Endothelial cell of umbilical vein (primary cell): ENCODE measurements at regions not wholly inside any gene's neighbourhood (a gene's known extent, or its start where the extent isn't known, plus 50 kb on each side); places are given as distances from the start of the nearest gene placed in this dataset.

Experiments
- BruUV-seq: library from RNA; stranded (reverse); fragments of 400-500 nt; replicated peaks from 2 replicates; lab custom pipeline; 2021; lab: Mats Ljungman, UMichigan
- CTCF ChIA-PET: fragments of 300-600, 350-600 bp; sonication (Branson Sonifier 250); formaldehyde crosslinking; loops from one replicate; lab custom pipeline; 2021; ENCODE audit warnings: antibody characterized with exemption, inconsistent platforms; lab: Charles Lee
- POLR2A ChIA-PET: fragments of 300-600, 350-600 bp; sonication (Branson Sonifier 250); formaldehyde crosslinking; loops from one replicate; lab custom pipeline; 2021; ENCODE audit warnings: antibody characterized with exemption, inconsistent platforms; lab: Charles Lee
- DNase-seq: peaks from one replicate; pipeline ENCODE4 v3.0.0-alpha.2; 2011; ENCODE audit warnings: low read depth, low spot score
- FAIRE-seq: peaks from 2 replicates; lab custom pipeline; 2011; peaks lifted over from hg19 to GRCh38; lab: Jason Lieb, UNC
- H2AFZ ChIP-seq: 2 replicates; pipeline ENCODE4 v1.6.0; 2012; ENCODE audit warnings: low read depth, low read length, control low read depth, inconsistent platforms
- H3K27ac ChIP-seq: 2 replicates; pipeline ENCODE4 v1.5.1; 2011; ENCODE audit warnings: low read depth, mild to moderate bottlenecking, control low read depth, low read length, moderate library complexity; ENCODE audit not compliant: insufficient read depth
- H3K27me3 ChIP-seq, 2 experiments: 2 replicates each; pipeline versions ENCODE4 v1.6.0 to v1.6.1; 2011; ENCODE audit warnings: low read length in 2 of 2, mixed read lengths in 1 of 2; ENCODE audit not compliant: control insufficient read depth in 2 of 2, insufficient read depth in 2 of 2
- H3K36me3 ChIP-seq, 2 experiments: 2 replicates in 1 of 2; 3 replicates in 1 of 2; pipeline ENCODE4 v1.5.1; 2011; ENCODE audit warnings: low read length in 2 of 2, mild to moderate bottlenecking in 1 of 2, moderate library complexity in 1 of 2; ENCODE audit not compliant: control insufficient read depth in 2 of 2, insufficient read depth in 2 of 2; ENCODE audit errors: extremely low read depth in 1 of 2
- H3K4me1 ChIP-seq: 3 replicates; pipeline ENCODE4 v1.5.1; 2011; ENCODE audit warnings: mild to moderate bottlenecking, low read length; ENCODE audit not compliant: control insufficient read depth, insufficient read depth; ENCODE audit errors: extremely low read depth
- H3K4me2 ChIP-seq: 2 replicates; pipeline ENCODE4 v1.6.1; 2011; ENCODE audit warnings: low read length, control low read depth, mixed read lengths; ENCODE audit not compliant: insufficient read depth
- H3K4me3 ChIP-seq, 3 experiments: fragments of 200-600 bp in 1 of 3; sonication (generic), shearing (Covaris generic) in 1 of 3; replicated peaks in 1 of 3; 2 replicates each; pipeline ENCODE4 v1.5.1; 2011 to 2016; ENCODE audit warnings: control low read depth in 3 of 3, low read length in 3 of 3, mild to moderate bottlenecking in 2 of 3, inconsistent platforms in 1 of 3, low read depth in 1 of 3, moderate library complexity in 1 of 3; ENCODE audit not compliant: insufficient read depth in 1 of 3
- H3K79me2 ChIP-seq: 2 replicates; pipeline ENCODE4 v1.6.0; 2012; ENCODE audit warnings: low read length, inconsistent platforms; ENCODE audit not compliant: control insufficient read depth, insufficient read depth
- H3K9ac ChIP-seq: replicated peaks from 2 replicates; pipeline ENCODE3; 2011; ENCODE audit warnings: low read length, control low read depth; ENCODE audit not compliant: insufficient read depth; ENCODE audit errors: extremely low read depth
- H3K9me1 ChIP-seq: replicated peaks from 3 replicates; pipeline ENCODE4 v1.6.0; 2011; ENCODE audit warnings: mild to moderate bottlenecking, low read length; ENCODE audit not compliant: control insufficient read depth, insufficient read depth; ENCODE audit errors: extremely low read depth
- H3K9me3 ChIP-seq: replicated peaks from 2 replicates; pipeline ENCODE4 v1.5.1; 2012; ENCODE audit warnings: low read length, inconsistent platforms; ENCODE audit not compliant: control insufficient read depth, insufficient read depth
- H4K20me1 ChIP-seq: replicated peaks from 2 replicates; pipeline ENCODE3; 2011; ENCODE audit warnings: mild to moderate bottlenecking, low read length; ENCODE audit not compliant: control insufficient read depth, insufficient read depth; ENCODE audit errors: extremely low read depth
- CTCF ChIP-seq, 2 donors: IDR thresholded peaks; 1 replicate in 1 of 2; 2 replicates in 1 of 2; pipeline ENCODE4 v1.5.1; 2011; ENCODE audit warnings: low read length in 2 of 2, mild to moderate bottlenecking in 2 of 2, moderate library complexity in 2 of 2, control low read depth in 1 of 2, inconsistent platforms in 1 of 2, low read depth in 1 of 2; ENCODE audit not compliant: insufficient read depth in 1 of 2; ENCODE audit errors: extremely low read depth in 1 of 2
- EZH2 ChIP-seq: IDR thresholded peaks from 2 replicates; pipeline ENCODE4 v1.6.1; 2012; ENCODE audit warnings: borderline replicate concordance, low read depth, mild to moderate bottlenecking, moderate library complexity, low read length, inconsistent platforms; ENCODE audit not compliant: severe bottlenecking
- FOS ChIP-seq: IDR thresholded peaks from 2 replicates; pipeline ENCODE4 v1.6.1; 2011; ENCODE audit warnings: mild to moderate bottlenecking, low read length, moderate library complexity, borderline replicate concordance; ENCODE audit not compliant: insufficient read depth
- GATA2 ChIP-seq: IDR thresholded peaks from 2 replicates; pipeline ENCODE4 v1.7.0; 2011; ENCODE audit warnings: low read depth, mild to moderate bottlenecking, moderate library complexity, mixed read lengths, low read length; ENCODE audit not compliant: insufficient read length, insufficient read depth
- JUN ChIP-seq: IDR thresholded peaks from 2 replicates; pipeline ENCODE4 v1.6.1; 2011; ENCODE audit warnings: borderline replicate concordance, low read depth; ENCODE audit not compliant: insufficient read length, insufficient read depth
- MAX ChIP-seq: IDR thresholded peaks from 2 replicates; pipeline ENCODE4 v1.6.1; 2011; ENCODE audit not compliant: insufficient read depth, insufficient read length
- MYC ChIP-seq: IDR thresholded peaks from one replicate; pipeline ENCODE4 v1.6.1; 2011; ENCODE audit warnings: mild to moderate bottlenecking, low read depth, low read length
- POLR2A ChIP-seq: IDR thresholded peaks from 2 replicates; pipeline ENCODE4 v1.6.1; 2012; ENCODE audit warnings: low read depth, mild to moderate bottlenecking, control low read depth, low read length
- POLR2AphosphoS5 ChIP-seq: IDR thresholded peaks from 2 replicates; pipeline ENCODE4 v1.6.1; 2012; ENCODE audit warnings: low read depth, mild to moderate bottlenecking, control low read depth, low read length, moderate library complexity; ENCODE audit not compliant: insufficient read depth
- dilution Hi-C: fragments of 300-500 bp; cut with MboI; formaldehyde crosslinking; loops from one replicate; pipeline ENCODE4 v1.15.0; 2019; ENCODE audit warnings: low sequenced_read_pairs; ENCODE audit not compliant: extremely low pct_ligation_motif_present
- intact Hi-C: fragments of 100-400 bp; cut with micrococcal nuclease; formaldehyde crosslinking; loops from one replicate; pipeline ENCODE4 v1.10.0; 2022

GRCh38 chr5:68389618-68390017 is 174.1 kb downstream of the PIK3R1 start:
- Histone ChIP-seq H3K27ac (no peak overlapping the region), H3K4me2 (no peak overlapping the region), H4K20me1 (no peaks in the 10 kb centered on the region), H3K79me2 (no peaks in the 10 kb centered on the region), H3K9ac (no peak overlapping the region), H3K9me3 (no peaks in the 10 kb centered on the region), H3K27me3 (peaks cover 10 to 27% of the 10 kb centered on the region in 2 experiments), H2AFZ (no peak overlapping the region), H3K4me3 (no peak overlapping the region), H3K9me1 (no peaks in the 10 kb centered on the region), H3K4me1 (no peaks in the 10 kb centered on the region), H3K36me3 (no peaks in the 10 kb centered on the region)
- TF ChIP-seq GATA2 (no peak), JUN (no peak), POLR2AphosphoS5 (no peak), MYC (no peak), FOS (no peak), MAX (no peak), POLR2A (no peak), CTCF (IDR thresholded peaks at IDR 0.05; ENCODE audit: extremely low read depth in 1 of 2, insufficient read depth in 1 of 2, low read depth in 1 of 2, low read length in 2 of 2) (no peak), EZH2 (no peak)
- DNase-seq (no peak), FAIRE-seq (no peak)
- intact Hi-C loops (no loop called here), dilution Hi-C loops (no loop called here)
- CTCF ChIA-PET: interaction anchor here (2.7 kb wide), 1 partner anchor 11 kb away, joined by 6 read pairs; no protein-coding TSS in a partner anchor
- BruUV-seq: no TSS peak
- POLR2A ChIA-PET: no interaction called here
